PC-9 (cell line): ENCODE measurements at regions not wholly inside any gene's neighbourhood (a gene's known extent, or its start where the extent isn't known, plus 50 kb on each side); places are given as distances from the start of the nearest gene placed in this dataset.

ENCODE experiments used
- BruUV-seq: library from RNA; stranded (reverse); fragments of 400-500 nt; replicated peaks from 2 replicates; lab custom pipeline; 2021; lab: Mats Ljungman, UMichigan
- CTCF ChIA-PET: fragments of 300-600 bp; sonication (Branson Sonifier 250); formaldehyde crosslinking; loops from one replicate; lab custom pipeline; 2022; ENCODE audit warnings: antibody characterized with exemption; lab: Charles Lee
- POLR2A ChIA-PET: fragments of 300-600 bp; sonication (Branson Sonifier 250); formaldehyde crosslinking; loops from one replicate; lab custom pipeline; 2022; ENCODE audit warnings: antibody characterized with exemption; ENCODE audit not compliant: unreplicated experiment; lab: Charles Lee
- DNase-seq, 2 experiments: peaks; one replicate each; pipeline versions ENCODE4 v3.0.0 to v3.0.0-alpha.2; 2015 to 2022; ENCODE audit warnings: mixed read lengths in 1 of 2
- H2AFZ ChIP-seq: fragments of 200-600 bp; sonication (generic); 2 replicates; pipeline ENCODE4 v1.8.1; 2017; ENCODE audit warnings: antibody characterized with exemption
- H3F3A ChIP-seq: fragments of 200-600 bp; sonication (generic); 2 replicates; pipeline ENCODE4 v1.8.1; 2017; ENCODE audit warnings: antibody characterized with exemption, mild to moderate bottlenecking, low read depth; ENCODE audit not compliant: insufficient read depth
- H3K27ac ChIP-seq: fragments of 200-600 bp; sonication (generic); 2 replicates; pipeline ENCODE4 v1.6.1; 2016; ENCODE audit warnings: mixed run types
- H3K27me3 ChIP-seq: fragments of 200-600 bp; sonication (generic); 2 replicates; pipeline ENCODE4 v1.6.1; 2016; ENCODE audit warnings: low read depth, mixed run types; ENCODE audit not compliant: insufficient read depth
- H3K36me3 ChIP-seq: fragments of 200-600 bp; sonication (generic); 2 replicates; pipeline ENCODE4 v1.6.1; 2016; ENCODE audit warnings: low read depth, mixed run types
- H3K4me1 ChIP-seq: fragments of 200-600 bp; sonication (generic); replicated peaks from 2 replicates; pipeline ENCODE4 v1.6.1; 2016; ENCODE audit warnings: mixed run types; ENCODE audit not compliant: insufficient read depth
- H3K4me2 ChIP-seq: fragments of 200-600 bp; sonication (generic); 2 replicates; pipeline ENCODE4 v1.6.1; 2017; ENCODE audit warnings: mixed run types
- H3K4me3 ChIP-seq: fragments of 200-600 bp; sonication (generic); 2 replicates; pipeline ENCODE4 v1.6.1; 2016; ENCODE audit warnings: mixed run types
- H3K79me2 ChIP-seq: fragments of 200-600 bp; sonication (generic); 2 replicates; pipeline ENCODE4 v1.6.1; 2017; ENCODE audit warnings: low read depth, mixed run types
- H3K9me2 ChIP-seq: fragments of 200-600 bp; sonication (generic); 2 replicates; pipeline ENCODE4 v1.8.1; 2017; ENCODE audit warnings: mild to moderate bottlenecking; ENCODE audit not compliant: insufficient read depth
- H3K9me3 ChIP-seq: fragments of 200-600 bp; sonication (generic); 2 replicates; pipeline ENCODE4 v1.8.1; 2016; ENCODE audit warnings: low read depth; ENCODE audit not compliant: insufficient read depth
- H4K20me1 ChIP-seq: fragments of 200-600 bp; sonication (generic); 2 replicates; pipeline ENCODE4 v1.8.1; 2017; ENCODE audit not compliant: insufficient read depth
- EZH2 ChIP-seq: fragments of 200-600 bp; sonication (generic); IDR thresholded peaks from 2 replicates; pipeline ENCODE4 v1.8.0; 2017; ENCODE audit warnings: antibody characterized with exemption, low read depth
- intact Hi-C: fragments of 100-400 bp; cut with micrococcal nuclease; formaldehyde crosslinking; loops from one replicate; pipeline ENCODE4 v1.10.0; 2022; ENCODE audit not compliant: unreplicated experiment
- TF ChIP-seq, protein P1 (sequence below): fragments of 200-600 bp; sonication (generic); conservative IDR thresholded peaks from 2 replicates; pipeline ENCODE4 v1.6.1; 2017; ENCODE audit warnings: mixed run types, antibody characterized with exemption, mild to moderate bottlenecking, moderate library complexity

DNA sequence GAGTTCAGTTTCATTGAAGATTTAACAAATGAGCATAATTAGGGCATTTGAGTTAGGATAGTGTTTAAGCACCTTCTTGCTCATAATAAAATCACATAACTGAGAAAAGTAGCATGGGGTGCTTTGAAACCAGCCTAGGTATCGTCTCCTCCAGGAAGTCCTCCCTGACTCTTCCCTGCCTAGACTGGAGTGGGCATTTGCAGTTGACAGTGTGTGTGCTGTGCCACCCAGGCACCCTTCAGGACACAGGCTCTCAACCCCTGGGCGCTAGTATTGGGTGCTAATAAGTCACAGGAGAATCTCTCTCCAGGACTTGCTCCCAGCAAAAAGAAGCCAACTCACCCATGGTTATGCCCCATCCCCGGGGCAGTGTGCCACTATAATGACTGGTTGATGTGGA, 584.1 kb downstream of the INSC start:
- ChIA-PET POLR2A (no interaction called here), CTCF (no interaction called here)
- Histone ChIP-seq H3K79me2 (no peaks in the 10 kb centered on the region), H3K4me1 (peaks cover 5% of the 10 kb centered on the region; the same call in 1 of the 2 replicates), H3K4me2 (no peak overlapping the region), H3K9me3 (no peaks in the 10 kb centered on the region), H3K9me2 (no peaks in the 10 kb centered on the region), H3F3A (no peaks in the 10 kb centered on the region), H3K27ac (no peak overlapping the region), H3K4me3 (no peak overlapping the region), H3K27me3 (no peaks in the 10 kb centered on the region), H3K36me3 (no peaks in the 10 kb centered on the region), H4K20me1 (no peaks in the 10 kb centered on the region), H2AFZ (no peak overlapping the region)
- intact Hi-C loops, result no loop called here
- DNase-seq, result no peak
- TF ChIP-seq EZH2, result no peak
- TF ChIP-seq, protein P1, sequence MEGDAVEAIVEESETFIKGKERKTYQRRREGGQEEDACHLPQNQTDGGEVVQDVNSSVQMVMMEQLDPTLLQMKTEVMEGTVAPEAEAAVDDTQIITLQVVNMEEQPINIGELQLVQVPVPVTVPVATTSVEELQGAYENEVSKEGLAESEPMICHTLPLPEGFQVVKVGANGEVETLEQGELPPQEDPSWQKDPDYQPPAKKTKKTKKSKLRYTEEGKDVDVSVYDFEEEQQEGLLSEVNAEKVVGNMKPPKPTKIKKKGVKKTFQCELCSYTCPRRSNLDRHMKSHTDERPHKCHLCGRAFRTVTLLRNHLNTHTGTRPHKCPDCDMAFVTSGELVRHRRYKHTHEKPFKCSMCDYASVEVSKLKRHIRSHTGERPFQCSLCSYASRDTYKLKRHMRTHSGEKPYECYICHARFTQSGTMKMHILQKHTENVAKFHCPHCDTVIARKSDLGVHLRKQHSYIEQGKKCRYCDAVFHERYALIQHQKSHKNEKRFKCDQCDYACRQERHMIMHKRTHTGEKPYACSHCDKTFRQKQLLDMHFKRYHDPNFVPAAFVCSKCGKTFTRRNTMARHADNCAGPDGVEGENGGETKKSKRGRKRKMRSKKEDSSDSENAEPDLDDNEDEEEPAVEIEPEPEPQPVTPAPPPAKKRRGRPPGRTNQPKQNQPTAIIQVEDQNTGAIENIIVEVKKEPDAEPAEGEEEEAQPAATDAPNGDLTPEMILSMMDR, result no peak
- no TSS peak for BruUV-seq

DNA sequence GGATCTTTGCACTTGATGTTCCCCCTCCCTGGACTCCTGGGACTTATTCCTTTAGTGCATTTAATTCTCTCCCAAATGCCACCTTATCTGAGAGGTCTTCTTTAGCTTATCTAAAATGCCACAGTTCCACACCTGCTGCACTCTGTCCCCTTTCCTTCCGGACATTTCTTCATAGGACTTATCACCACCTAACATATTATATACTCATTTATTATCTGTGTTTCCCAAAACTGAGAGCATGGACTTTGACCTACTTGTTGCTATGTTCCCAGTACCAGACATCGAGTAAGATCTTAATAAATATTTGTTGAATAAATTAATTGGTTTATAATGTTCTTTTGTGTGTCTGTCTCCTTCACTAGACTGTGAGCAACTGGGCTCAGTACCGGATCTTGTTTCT, 585.3 kb downstream of the INSC start:
- POLR2A ChIA-PET, result no interaction called here
- Histone ChIP-seq H3K79me2 (no peaks in the 10 kb centered on the region), H3F3A (no peaks in the 10 kb centered on the region), H3K4me1 (peaks cover 5% of the 10 kb centered on the region; the same call in 1 of the 2 replicates), H3K27ac (no peak overlapping the region), H3K4me3 (no peak overlapping the region), H3K9me3 (no peaks in the 10 kb centered on the region), H3K9me2 (no peaks in the 10 kb centered on the region), H3K4me2 (no peak overlapping the region), H3K27me3 (no peaks in the 10 kb centered on the region), H3K36me3 (no peaks in the 10 kb centered on the region), H4K20me1 (no peaks in the 10 kb centered on the region), H2AFZ (no peak overlapping the region)
- CTCF ChIA-PET, result no interaction called here
- no peak for DNase-seq
- intact Hi-C loops, result no loop called here
- TF ChIP-seq, protein P1, result no peak
- no peak for TF ChIP-seq EZH2
- no TSS peak for BruUV-seq

DNA sequence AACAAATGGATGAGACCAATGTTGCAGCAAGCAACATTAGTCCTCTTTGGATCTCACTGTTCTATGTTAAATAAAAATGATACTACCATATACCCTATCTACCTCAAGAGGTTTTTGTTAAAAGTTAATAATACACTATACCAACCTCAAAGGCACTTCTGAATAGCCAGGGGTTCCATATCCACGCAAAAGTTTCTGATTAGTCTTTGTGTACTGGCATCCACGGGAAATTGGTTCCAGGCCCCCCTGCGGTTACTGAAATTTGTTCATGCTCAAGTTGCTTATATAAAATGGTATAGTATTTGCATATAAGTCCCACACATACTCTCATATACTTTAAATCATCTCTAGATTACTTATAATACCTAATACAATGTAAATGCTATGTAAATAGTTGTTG, 585.7 kb downstream of the INSC start:
- H3K9me2 ChIP-seq, result no peaks in the 10 kb centered on the region
- H3K4me3 ChIP-seq, result no peak overlapping the region
- ChIA-PET POLR2A (no interaction called here), CTCF (no interaction called here)
- no peaks in the 10 kb centered on the region for H4K20me1 ChIP-seq
- intact Hi-C loops, result no loop called here
- no peak overlapping the region for H3K27ac ChIP-seq
- H3K4me2 ChIP-seq, result no peak overlapping the region
- H3K9me3 ChIP-seq, result no peaks in the 10 kb centered on the region
- TF ChIP-seq, protein P1, result no peak
- no peak for TF ChIP-seq EZH2
- H2AFZ ChIP-seq, result no peak overlapping the region
- peaks cover 2% of the 10 kb centered on the region; the same call in 1 of the 2 replicates for H3K4me1 ChIP-seq
- no peaks in the 10 kb centered on the region for H3F3A ChIP-seq
- no peaks in the 10 kb centered on the region for H3K79me2 ChIP-seq
- no peaks in the 10 kb centered on the region for H3K27me3 ChIP-seq
- no peak for DNase-seq
- no TSS peak for BruUV-seq
- no peaks in the 10 kb centered on the region for H3K36me3 ChIP-seq
